HG03469 (cell line): ENCODE measurements at regions not wholly inside any gene's neighbourhood (a gene's known extent, or its start where the extent isn't known, plus 50 kb on each side); places are given as distances from the start of the nearest gene placed in this dataset.
"Not testable (repeated sequence)": the region's sequence is repeated elsewhere in the genome, so short reads cannot be mapped to it uniquely, and the experiment has no call there.

Source experiments
- ATAC-seq: cut with Tn5 transposase; IDR thresholded peaks from one replicate; pipeline ENCODE4 v1.9.1; 2021; ENCODE audit warnings: mild to moderate bottlenecking, moderate library complexity, moderate number of reproducible peaks; ENCODE audit not compliant: unreplicated experiment

- no peak for ATAC-seq
These were observed 1652.0 kb downstream of the MRPL39 start for GRCh38 chr21:23955135-23955843.

GRCh38 chr21:23952269-23952668 lies 1655.0 kb downstream of the MRPL39 start:
- ATAC-seq: no peak

GRCh38 chr21:23951251-23951650 lies 1656.0 kb downstream of the MRPL39 start:
- no peak for ATAC-seq

- ATAC-seq: no peak
These were observed 1656.9 kb downstream of the MRPL39 start for GRCh38 chr21:23950344-23950743.

GRCh38 chr21:23949493-23949892 lies 1657.8 kb downstream of the MRPL39 start:
- no peak for ATAC-seq

- ATAC-seq: no peak
These were observed 1667.8 kb downstream of the MRPL39 start for GRCh38 chr21:23939369-23940065.

GRCh38 chr21:23936991-23937390 lies 1670.3 kb downstream of the MRPL39 start:
- no peak for ATAC-seq

GRCh38 chr21:23936224-23936623 lies 1671.1 kb downstream of the MRPL39 start:
- ATAC-seq: no peak

- no peak for ATAC-seq
These were observed 1676.7 kb downstream of the MRPL39 start for GRCh38 chr21:23930565-23930964.

GRCh38 chr21:23926430-23926829 lies 1680.9 kb downstream of the MRPL39 start:
- not testable (repeated sequence) for ATAC-seq

GRCh38 chr21:23921670-23922418 lies 1685.4 kb downstream of the MRPL39 start:
- no peak for ATAC-seq

- no peak for ATAC-seq
These were observed 1706.6 kb downstream of the MRPL39 start for GRCh38 chr21:23900727-23901126.

GRCh38 chr21:23899561-23899960 lies 1707.7 kb downstream of the MRPL39 start:
- ATAC-seq: no peak

GRCh38 chr21:23890652-23891051 lies 1716.6 kb downstream of the MRPL39 start:
- ATAC-seq: no peak

GRCh38 chr21:23887725-23888306 lies 1719.5 kb downstream of the MRPL39 start:
- no peak for ATAC-seq

- no peak for ATAC-seq
These were observed 1720.2 kb downstream of the MRPL39 start for GRCh38 chr21:23886828-23887724.

- ATAC-seq: no peak
These were observed 1725.5 kb downstream of the MRPL39 start for GRCh38 chr21:23881783-23882182.

- no peak for ATAC-seq
These were observed 1730.2 kb downstream of the MRPL39 start for GRCh38 chr21:23876925-23877558.

GRCh38 chr21:23874271-23874670 lies 1733.0 kb downstream of the MRPL39 start:
- no peak for ATAC-seq
